ENCODE measurements at regions not wholly inside any gene's neighbourhood (a gene's known extent, or its start where the extent isn't known, plus 50 kb on each side); places are given as distances from the start of the nearest gene placed in this dataset.

GRCh38 chr7:37504801-37505200, 56.1 kb upstream of the ELMO1 start:
- DNase-seq: no peak

DNA sequence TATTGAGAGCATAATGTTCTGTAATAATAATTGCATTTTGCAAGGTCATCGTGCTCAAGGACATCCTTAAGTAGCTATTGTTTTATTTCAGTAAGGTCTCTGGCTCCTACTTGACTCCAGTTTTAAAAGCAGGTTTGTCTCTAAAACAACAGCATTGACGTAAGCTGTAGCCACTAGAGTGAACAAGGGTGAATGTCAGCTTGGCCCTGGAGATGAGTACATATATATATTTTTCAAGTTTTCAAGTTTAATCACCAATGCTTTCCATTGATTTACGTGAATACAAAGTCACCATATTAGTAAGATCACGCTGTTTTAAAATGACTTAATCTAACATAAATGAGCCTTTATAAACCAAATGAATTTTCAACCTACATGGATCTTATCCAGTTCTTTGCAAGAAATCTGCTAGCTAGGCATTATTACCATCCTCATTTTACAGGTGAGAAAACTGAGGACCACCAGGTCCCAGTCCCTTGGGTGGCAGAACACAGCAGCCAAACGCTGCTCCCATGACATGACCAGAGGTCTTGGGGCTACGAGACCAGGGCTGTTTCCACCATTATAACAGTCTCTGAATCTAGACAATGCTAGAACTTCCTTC, 57.2 kb upstream of the ELMO1 start:
- no peak for DNase-seq

DNA sequence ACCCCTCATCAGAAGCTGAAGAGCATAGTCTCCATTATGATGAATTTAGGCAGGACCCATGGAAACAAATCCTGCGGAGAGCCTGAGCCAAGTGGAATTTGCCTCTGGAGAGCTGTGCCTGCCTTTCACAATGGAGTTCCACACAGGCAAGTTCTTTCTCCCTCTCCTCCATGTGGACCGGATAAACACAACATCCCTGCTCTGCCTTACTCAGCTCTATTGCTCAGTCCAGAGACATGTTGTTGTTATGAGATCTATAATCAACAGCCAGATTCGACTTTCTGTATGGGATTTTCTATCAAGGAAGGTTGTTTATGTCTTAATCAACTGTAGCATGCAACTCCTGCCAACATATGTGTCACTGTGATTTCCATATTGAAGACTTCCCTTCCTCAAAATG, 59.5 kb upstream of the ELMO1 start:
- DNase-seq: no peak

GRCh38 chr7:37510043-37510634, 61.5 kb upstream of the ELMO1 start:
- peak; percentile 47 for DNase-seq

- no peak for DNase-seq
These were observed 63.3 kb upstream of the ELMO1 start for GRCh38 chr7:37511915-37512314.

DNA sequence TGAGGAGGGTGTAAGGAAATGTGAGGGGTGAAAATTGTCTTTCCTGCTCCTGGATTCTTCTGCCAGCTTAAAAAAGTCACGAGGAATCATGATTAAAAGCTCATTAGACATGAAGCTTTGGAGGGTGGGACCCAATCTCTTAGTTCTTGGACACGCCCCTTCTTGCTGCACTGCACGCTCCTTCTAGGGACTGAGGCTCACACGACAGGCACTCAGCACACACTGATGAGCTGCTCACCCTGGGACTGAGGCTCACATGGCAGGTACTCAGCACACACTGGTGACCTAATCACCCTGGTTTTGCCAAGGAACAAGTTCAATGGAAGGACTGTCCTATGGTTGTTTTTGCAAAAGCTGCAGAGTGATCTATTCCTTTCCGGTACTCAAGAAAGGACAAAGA, 65.8 kb upstream of the ELMO1 start:
- no peak for DNase-seq

DNA sequence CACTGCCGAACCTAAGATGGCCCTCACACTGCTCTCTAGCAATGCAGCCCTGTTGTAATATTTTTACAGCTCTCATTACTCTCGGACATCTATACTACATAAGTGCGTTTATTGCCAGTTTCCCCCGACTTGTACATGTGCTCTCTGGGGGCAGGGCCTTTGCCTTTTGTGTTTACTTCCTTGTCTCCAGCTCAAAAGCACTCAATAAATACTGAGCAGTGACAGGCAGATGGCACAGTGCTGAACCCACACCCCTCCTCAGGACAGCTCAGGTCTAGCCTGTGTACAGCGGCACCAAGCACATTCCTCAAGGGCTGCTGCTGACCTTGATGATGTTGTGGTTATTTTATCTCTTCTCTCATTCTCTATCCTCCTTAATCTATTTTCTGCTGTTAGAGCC, 68.0 kb upstream of the ELMO1 start:
- peak; percentile 77 for DNase-seq

DNA sequence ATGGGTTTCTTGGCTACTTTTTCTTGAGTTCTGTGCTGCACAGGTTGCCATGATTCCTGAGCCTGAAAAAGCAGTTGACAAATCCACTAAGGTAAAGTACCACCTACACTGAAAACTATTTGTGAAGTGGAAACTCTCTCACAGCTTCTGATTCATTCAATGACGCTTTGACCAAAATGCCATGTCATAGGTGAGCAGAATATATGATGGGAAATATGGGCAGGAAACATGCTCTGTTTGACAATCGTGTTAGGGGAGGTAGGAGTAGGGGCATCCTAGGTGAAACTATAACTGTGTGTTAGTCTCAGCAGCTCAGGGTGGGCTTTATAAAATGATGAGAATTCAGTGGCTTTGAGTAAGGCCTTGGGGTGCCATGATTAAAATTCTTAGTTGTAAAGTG, 69.6 kb upstream of the ELMO1 start:
- no peak for DNase-seq

- no peak for DNase-seq
These were observed 75.4 kb upstream of the ELMO1 start for GRCh38 chr7:37524056-37524455.

DNA sequence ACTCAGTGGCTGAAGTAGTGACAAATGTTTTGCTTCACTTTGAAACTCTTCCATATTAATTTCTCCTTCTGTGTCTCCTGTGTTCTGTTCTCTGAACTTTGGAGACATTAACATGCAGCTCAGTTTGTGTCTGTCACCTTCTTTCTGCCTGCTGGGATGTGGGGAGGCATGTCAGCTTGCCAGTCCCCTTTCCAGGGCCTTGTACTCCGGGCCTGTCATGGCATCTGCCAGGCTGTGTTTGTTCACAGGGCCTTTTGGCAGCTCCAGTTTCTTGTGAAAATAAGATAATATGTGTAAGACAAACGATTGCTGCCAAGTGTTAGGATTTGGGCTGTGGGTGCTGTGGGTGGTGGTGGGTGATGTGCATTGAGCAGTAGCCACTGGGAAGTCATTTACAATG, 76.1 kb upstream of the ELMO1 start:
- DNase-seq: no peak

DNA sequence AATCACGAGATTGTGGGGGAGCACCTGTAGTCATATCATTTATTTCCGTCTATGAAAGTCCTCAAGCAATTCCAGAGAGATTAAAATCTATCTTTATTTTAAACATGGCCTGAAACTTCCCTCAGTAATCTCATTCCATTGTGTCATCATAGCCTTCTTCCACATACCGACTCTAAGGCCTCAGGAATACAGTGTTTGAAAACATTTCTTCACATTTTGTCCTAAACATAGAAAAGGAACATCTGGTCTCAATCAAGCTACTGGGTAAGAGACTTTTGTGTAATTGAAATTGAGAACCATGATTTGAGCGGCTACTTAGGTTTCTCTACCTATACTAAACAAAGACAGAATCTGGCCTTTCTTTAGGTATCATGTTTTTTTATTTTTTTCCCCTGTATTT, 78.0 kb upstream of the ELMO1 start:
- no peak for DNase-seq

- no peak for DNase-seq
These were observed 78.4 kb upstream of the ELMO1 start for GRCh38 chr7:37527109-37527508.

- no peak for DNase-seq
These were observed 82.6 kb upstream of the ELMO1 start for GRCh38 chr7:37531225-37531624.

- no peak for DNase-seq
These were observed 84.0 kb upstream of the ELMO1 start for GRCh38 chr7:37532636-37533035.

DNA sequence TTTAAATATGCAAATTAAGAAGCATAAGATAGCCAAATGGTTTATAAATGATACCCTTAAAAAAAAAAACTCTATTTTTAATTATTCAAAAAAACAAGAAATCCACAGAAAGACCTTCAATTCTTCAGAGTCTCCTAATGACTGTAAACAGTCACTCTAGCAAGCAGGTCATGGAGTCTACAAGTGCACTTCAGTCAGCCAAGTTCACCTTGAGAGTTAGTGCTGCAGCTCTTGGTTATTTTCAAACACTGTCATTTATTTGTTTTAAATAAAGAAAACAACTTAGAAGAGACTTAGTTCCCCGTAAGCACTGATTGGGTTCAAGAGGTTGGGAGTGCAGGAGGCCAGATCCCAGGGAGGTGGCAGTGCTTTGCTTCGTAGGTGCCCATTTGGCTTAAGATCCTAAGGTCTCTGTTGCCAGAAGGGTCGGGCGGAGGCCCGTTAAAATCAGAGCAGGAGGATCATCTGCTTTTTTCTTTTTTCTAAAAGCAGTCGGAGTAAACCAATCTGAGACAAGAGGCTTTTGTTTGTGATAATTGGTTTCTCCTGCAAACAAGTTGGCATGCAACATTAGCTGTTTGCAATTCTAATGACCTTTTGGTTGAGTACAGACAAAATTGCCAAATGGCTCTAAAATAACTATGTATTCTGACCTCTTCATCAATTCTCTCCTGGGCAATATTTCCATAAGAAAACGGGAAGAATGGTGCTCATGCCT, 86.4 kb upstream of the ELMO1 start:
- no peak for DNase-seq

- no peak for DNase-seq
These were observed 87.2 kb upstream of the ELMO1 start for GRCh38 chr7:37535841-37536240.

- no peak for DNase-seq
These were observed 88.0 kb upstream of the ELMO1 start for GRCh38 chr7:37536706-37537105.

- DNase-seq: no peak
These were observed 88.8 kb upstream of the ELMO1 start for GRCh38 chr7:37537439-37537838.

GRCh38 chr7:37538945-37539344, 90.3 kb upstream of the ELMO1 start:
- DNase-seq: no peak

- no peak for DNase-seq
These were observed 92.3 kb upstream of the ELMO1 start for GRCh38 chr7:37540917-37541316.

GRCh38 chr7:37541810-37542443, 93.3 kb upstream of the ELMO1 start:
- no peak for DNase-seq

- DNase-seq: no peak
These were observed 97.2 kb upstream of the ELMO1 start for GRCh38 chr7:37545619-37546534.

DNA sequence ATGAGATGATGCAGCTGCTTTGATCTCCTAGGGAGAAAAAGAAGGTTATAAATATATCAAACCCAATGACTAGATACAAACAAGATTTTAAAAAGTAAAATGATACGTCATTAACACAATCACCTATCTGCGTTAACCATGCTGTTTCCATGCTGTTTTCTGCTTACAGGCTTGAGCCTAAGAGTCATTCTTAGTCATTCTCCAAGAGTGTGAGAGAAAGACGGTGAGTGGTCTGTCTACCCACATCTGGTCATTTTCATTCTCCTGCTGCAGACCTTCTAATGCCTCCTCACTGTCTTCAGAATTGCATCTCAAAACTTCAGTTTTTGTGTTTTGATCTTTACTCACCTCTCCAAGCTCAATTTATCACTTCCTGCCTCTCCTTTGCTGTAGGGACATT, 98.0 kb upstream of the ELMO1 start:
- no peak for DNase-seq

All from DMS53 (cell line).